GM06990 (cell line): ENCODE measurements at regions not wholly inside any gene's neighbourhood (a gene's known extent, or its start where the extent isn't known, plus 50 kb on each side); places are given as distances from the start of the nearest gene placed in this dataset.

Source experiments
- DNase-seq: peaks from one replicate; pipeline ENCODE4 v3.0.0-alpha.2; 2011; ENCODE audit not compliant: insufficient read length; ENCODE audit errors: extremely low read depth
- H3K27me3 ChIP-seq: replicated peaks from 2 replicates; pipeline ENCODE4 v1.6.0; 2011; ENCODE audit warnings: low read length; ENCODE audit not compliant: control insufficient read depth, insufficient read depth
- H3K36me3 ChIP-seq: 2 replicates; pipeline ENCODE4 v1.5.1; 2011; ENCODE audit warnings: low read length; ENCODE audit not compliant: control insufficient read depth, insufficient read depth
- H3K4me3 ChIP-seq: replicated peaks from 2 replicates; pipeline ENCODE4 v1.5.1; 2011; ENCODE audit warnings: low read depth, mild to moderate bottlenecking, control low read depth, low read length
- TF ChIP-seq, protein P1 (sequence below): IDR thresholded peaks from 2 replicates; pipeline ENCODE4 v1.5.1; 2011; ENCODE audit warnings: low read length, control low read depth, mild to moderate bottlenecking, inconsistent platforms; ENCODE audit not compliant: insufficient read depth, poor library complexity, severe bottlenecking

DNA sequence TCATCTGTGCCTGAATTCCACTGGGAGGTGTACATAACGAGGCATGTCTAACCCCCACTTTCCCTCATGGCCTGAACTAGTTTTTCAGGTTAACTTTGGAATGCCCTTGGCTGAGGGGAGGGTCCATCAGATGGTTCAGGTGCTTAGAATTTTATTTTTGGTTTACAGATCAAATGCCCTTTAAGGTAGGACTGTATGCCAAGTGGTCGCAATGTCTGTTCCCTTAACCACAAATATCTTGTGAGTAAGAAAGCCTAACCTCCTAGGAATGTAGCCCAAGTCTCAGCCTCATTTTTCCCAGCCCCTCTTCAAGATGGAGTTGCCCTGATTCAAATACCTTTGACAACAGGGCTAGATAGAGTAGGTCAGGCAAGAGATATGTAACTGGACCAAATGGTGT lies 78.4 kb downstream of the RNASET2 start:
- Histone ChIP-seq H3K36me3 (no peaks in the 10 kb centered on the region), H3K27me3 (no peaks in the 10 kb centered on the region), H3K4me3 (no peak overlapping the region)
- DNase-seq = no peak
- TF ChIP-seq, protein P1, sequence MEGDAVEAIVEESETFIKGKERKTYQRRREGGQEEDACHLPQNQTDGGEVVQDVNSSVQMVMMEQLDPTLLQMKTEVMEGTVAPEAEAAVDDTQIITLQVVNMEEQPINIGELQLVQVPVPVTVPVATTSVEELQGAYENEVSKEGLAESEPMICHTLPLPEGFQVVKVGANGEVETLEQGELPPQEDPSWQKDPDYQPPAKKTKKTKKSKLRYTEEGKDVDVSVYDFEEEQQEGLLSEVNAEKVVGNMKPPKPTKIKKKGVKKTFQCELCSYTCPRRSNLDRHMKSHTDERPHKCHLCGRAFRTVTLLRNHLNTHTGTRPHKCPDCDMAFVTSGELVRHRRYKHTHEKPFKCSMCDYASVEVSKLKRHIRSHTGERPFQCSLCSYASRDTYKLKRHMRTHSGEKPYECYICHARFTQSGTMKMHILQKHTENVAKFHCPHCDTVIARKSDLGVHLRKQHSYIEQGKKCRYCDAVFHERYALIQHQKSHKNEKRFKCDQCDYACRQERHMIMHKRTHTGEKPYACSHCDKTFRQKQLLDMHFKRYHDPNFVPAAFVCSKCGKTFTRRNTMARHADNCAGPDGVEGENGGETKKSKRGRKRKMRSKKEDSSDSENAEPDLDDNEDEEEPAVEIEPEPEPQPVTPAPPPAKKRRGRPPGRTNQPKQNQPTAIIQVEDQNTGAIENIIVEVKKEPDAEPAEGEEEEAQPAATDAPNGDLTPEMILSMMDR = no peak

DNA sequence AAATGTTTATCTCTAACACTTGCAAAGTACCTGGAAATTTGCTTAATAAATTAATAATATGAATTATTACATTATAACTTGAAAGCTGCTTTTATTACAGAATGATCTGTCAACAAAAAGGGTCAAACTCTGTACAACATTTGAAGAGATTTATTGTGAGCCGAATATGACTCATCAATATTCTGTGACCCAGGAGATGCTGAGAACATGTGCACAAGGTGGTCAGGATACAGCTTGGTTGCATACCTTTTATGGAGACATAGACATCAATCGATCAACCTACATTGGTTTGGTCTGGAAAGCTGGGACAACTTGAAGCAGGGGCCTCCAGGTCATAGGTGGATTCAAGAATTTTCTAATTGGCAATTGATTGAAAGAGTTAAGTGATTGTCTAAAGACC lies 79.0 kb downstream of the RNASET2 start:
- no peak for DNase-seq
- TF ChIP-seq, protein P1 = no peak
- H3K4me3 ChIP-seq = no peak overlapping the region
- H3K27me3 ChIP-seq = no peaks in the 10 kb centered on the region
- H3K36me3 ChIP-seq = no peaks in the 10 kb centered on the region

DNA sequence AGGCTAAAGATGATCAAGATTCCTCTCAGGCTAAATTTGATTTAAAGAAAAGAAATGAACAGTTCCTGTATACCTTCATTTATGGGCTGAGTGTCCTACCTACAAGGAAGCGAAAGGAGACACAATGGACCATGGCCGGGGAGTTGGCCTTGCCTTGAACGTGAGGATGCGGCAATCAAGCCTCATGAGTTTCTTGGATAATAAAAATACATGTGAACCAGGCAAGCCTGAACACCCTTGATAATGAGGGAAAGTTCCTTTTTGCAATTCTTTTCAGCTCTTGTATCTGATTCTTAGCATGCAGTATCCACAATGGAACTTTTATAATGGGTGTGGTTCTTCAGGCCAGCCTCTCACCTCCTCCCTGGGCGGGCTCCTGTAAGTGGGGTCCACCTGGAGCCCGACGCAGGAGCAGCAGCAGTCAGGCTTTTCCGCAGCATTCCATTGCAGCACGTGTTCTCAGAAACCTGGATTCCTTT lies 83.8 kb downstream of the RNASET2 start:
- no peaks in the 10 kb centered on the region for H3K36me3 ChIP-seq
- no peak for DNase-seq
- TF ChIP-seq, protein P1 = no peak
- no peaks in the 10 kb centered on the region for H3K27me3 ChIP-seq
- no peak overlapping the region for H3K4me3 ChIP-seq

DNA sequence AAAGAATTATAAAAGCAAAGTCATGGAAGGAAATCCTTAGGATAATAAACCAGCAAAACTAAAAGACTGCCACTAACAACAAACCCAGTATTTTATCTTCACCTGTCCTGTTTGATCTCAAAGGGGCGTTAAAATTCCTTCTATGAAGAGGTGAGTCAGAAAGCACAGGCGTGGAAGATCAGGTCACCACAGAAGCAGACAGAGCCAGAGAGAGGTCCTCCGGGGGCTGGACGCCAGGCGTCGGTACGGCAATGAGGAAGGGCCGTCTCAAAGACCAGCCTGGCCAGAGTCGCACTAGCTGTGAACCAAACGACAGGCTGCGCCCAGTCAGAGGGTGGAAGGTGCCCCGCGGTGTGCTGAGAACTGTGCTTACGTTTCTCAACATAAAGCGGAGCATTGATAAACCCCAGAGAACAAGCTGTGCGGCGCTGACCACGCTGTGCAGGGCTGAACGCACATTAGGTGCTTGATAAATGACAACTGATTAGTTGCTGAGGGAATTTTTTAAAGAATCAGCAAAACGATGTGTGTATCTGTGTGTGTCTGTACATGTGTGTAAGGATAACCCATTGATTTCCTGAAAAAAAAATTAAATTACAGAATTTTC lies 85.6 kb downstream of the RNASET2 start:
- Histone ChIP-seq H3K27me3 (no peaks in the 10 kb centered on the region), H3K4me3 (no peak overlapping the region), H3K36me3 (no peaks in the 10 kb centered on the region)
- no peak for DNase-seq
- TF ChIP-seq, protein P1 = no peak

DNA sequence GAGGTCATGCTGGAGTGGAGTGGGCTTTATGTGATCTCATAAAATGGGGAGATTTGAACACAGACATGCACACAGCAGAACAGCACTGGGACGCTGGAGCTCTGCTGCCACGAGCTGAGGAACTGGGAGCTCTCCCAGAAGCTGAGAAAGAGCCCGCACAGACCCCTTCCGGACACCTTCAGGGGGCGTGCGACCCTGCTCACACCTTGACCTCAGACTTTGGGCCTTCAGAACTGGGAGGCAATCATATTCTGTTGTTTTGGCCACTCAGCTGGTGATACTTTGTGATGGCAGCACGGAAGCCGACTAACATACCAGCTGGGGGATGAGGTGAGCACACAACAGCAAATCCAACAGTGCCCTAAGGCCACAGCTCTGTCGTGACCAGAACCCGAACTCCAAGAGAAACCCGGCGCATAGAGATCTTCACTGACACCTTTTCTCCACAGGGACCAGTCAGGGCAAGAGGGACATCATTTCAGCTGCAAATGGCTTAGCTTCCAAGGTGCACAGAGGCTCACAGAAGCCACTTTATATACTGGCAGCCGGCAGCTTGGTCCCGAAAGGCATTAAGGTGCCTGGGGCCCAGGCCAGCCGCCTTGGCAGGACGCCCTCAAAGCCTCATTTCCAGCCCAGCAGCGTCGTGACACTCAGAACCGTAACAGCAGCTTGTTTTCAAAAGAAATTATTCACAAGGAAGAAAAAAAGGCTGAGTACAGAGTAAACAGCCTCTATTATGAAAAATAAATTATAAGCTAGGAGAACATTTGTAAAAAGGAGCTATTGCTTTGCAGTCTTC lies 89.3 kb downstream of the RNASET2 start:
- H3K27me3 ChIP-seq = no peaks in the 10 kb centered on the region
- no peak overlapping the region for H3K4me3 ChIP-seq
- no peak for DNase-seq
- H3K36me3 ChIP-seq = no peaks in the 10 kb centered on the region
- TF ChIP-seq, protein P1 = no peak
